GM21619 (cell line): ENCODE measurements at regions not wholly inside any gene's neighbourhood (a gene's known extent, or its start where the extent isn't known, plus 50 kb on each side); places are given as distances from the start of the nearest gene placed in this dataset.
A peak's percentile ranks its signal among the peaks of the same experiment; 100 is the strongest.

ENCODE experiments used
- ATAC-seq: cut with Tn5 transposase; IDR thresholded peaks from one replicate; pipeline ENCODE4 v1.9.1; 2021; ENCODE audit not compliant: unreplicated experiment

GRCh38 chr6:137816133-137816579 lies 50.9 kb upstream of the TNFAIP3 start:
- peak; percentile 28 for ATAC-seq

GRCh38 chr6:137816688-137817618 lies 50.1 kb upstream of the TNFAIP3 start:
- no peak for ATAC-seq
